NCI-H2196 (cell line): ENCODE measurements at regions not wholly inside any gene's neighbourhood (a gene's known extent, or its start where the extent isn't known, plus 50 kb on each side); places are given as distances from the start of the nearest gene placed in this dataset.

Source experiments
- DNase-seq: peaks from one replicate; lab custom pipeline; 2025; ENCODE audit not compliant: unreplicated experiment; lab: John Stamatoyannopoulos, UW

- DNase-seq, result no peak
Measured at GRCh38 chr13:21956666-21957065, 285.8 kb downstream of the FGF9 start.

- no peak for DNase-seq
Measured at GRCh38 chr13:21957833-21958232, 287.0 kb downstream of the FGF9 start.

- DNase-seq, result no peak
Measured at GRCh38 chr13:21960108-21960507, 289.2 kb downstream of the FGF9 start.

- DNase-seq, result no peak
Measured at GRCh38 chr13:21964686-21965085, 293.8 kb downstream of the FGF9 start.

GRCh38 chr13:21965095-21965494 lies 294.2 kb downstream of the FGF9 start:
- no peak for DNase-seq

GRCh38 chr13:21966014-21966413 lies 295.1 kb downstream of the FGF9 start:
- no peak for DNase-seq

- DNase-seq, result no peak
Measured at GRCh38 chr13:21967871-21968270, 297.0 kb downstream of the FGF9 start.

- DNase-seq, result no peak
Measured at GRCh38 chr13:21970172-21970571, 299.3 kb downstream of the FGF9 start.

- no peak for DNase-seq
Measured at GRCh38 chr13:21970918-21971317, 300.0 kb downstream of the FGF9 start.

- no peak for DNase-seq
Measured at GRCh38 chr13:21971662-21972621, 301.1 kb downstream of the FGF9 start.

- DNase-seq, result no peak
Measured at GRCh38 chr13:21973437-21974125, 302.7 kb downstream of the FGF9 start.

GRCh38 chr13:21974741-21975140 lies 303.9 kb downstream of the FGF9 start:
- no peak for DNase-seq

GRCh38 chr13:21976159-21976558 lies 305.3 kb downstream of the FGF9 start:
- DNase-seq, result no peak

GRCh38 chr13:21979161-21979806 lies 308.4 kb downstream of the FGF9 start:
- DNase-seq, result no peak

GRCh38 chr13:21980049-21980448 lies 309.2 kb downstream of the FGF9 start:
- DNase-seq, result no peak

- DNase-seq, result no peak
Measured at GRCh38 chr13:21984156-21984555, 313.3 kb downstream of the FGF9 start.

GRCh38 chr13:21986602-21987001 lies 315.7 kb downstream of the FGF9 start:
- DNase-seq, result no peak

GRCh38 chr13:21987793-21988192 lies 316.9 kb downstream of the FGF9 start:
- no peak for DNase-seq

- DNase-seq, result no peak
Measured at GRCh38 chr13:21988624-21989023, 317.8 kb downstream of the FGF9 start.

GRCh38 chr13:21996049-21996448 lies 325.2 kb downstream of the FGF9 start:
- no peak for DNase-seq

GRCh38 chr13:21997726-21998125 lies 326.9 kb downstream of the FGF9 start:
- DNase-seq, result peak; percentile 13
